MM.1S (cell line): ENCODE measurements at regions not wholly inside any gene's neighbourhood (a gene's known extent, or its start where the extent isn't known, plus 50 kb on each side); places are given as distances from the start of the nearest gene placed in this dataset.

Experiments
- DNase-seq: peaks from one replicate; pipeline ENCODE4 v3.0.0-alpha.2; 2015
- H2AFZ ChIP-seq: fragments of 300-600 bp; sonication (generic); 2 replicates; pipeline ENCODE4 v1.6.0; 2016; ENCODE audit warnings: antibody characterized with exemption, low read length
- H3F3A ChIP-seq: fragments of 300-600 bp; sonication (generic); 2 replicates; pipeline ENCODE4 v1.6.1; 2016; ENCODE audit warnings: mild to moderate bottlenecking, antibody characterized with exemption, low read length, moderate library complexity, mixed read lengths; ENCODE audit not compliant: insufficient read depth
- H3K27ac ChIP-seq: fragments of 300-600 bp; sonication (generic); 2 replicates; pipeline ENCODE4 v1.5.1; 2016; ENCODE audit warnings: mild to moderate bottlenecking, low read length
- H3K27me3 ChIP-seq: fragments of 300-600 bp; sonication (generic); replicated peaks from 2 replicates; pipeline ENCODE4 v1.6.0; 2016; ENCODE audit warnings: low read length; ENCODE audit not compliant: insufficient read depth
- H3K36me3 ChIP-seq: fragments of 300-600 bp; sonication (generic); replicated peaks from 2 replicates; pipeline ENCODE4 v1.6.1; 2016; ENCODE audit warnings: mild to moderate bottlenecking, low read length, mixed read lengths; ENCODE audit not compliant: insufficient read depth
- H3K4me1 ChIP-seq: fragments of 300-600 bp; sonication (generic); 2 replicates; pipeline ENCODE4 v1.6.1; 2016; ENCODE audit warnings: low read length, mixed read lengths
- H3K4me2 ChIP-seq: fragments of 300-600 bp; sonication (generic); 2 replicates; pipeline ENCODE4 v1.6.0; 2016; ENCODE audit warnings: low read depth, low read length
- H3K4me3 ChIP-seq: fragments of 300-600 bp; sonication (generic); 2 replicates; pipeline ENCODE4 v1.5.1; 2016; ENCODE audit warnings: low read length, mixed read lengths
- H3K79me2 ChIP-seq: fragments of 300-600 bp; sonication (generic); 2 replicates; pipeline ENCODE4 v1.6.1; 2016; ENCODE audit warnings: mixed run types, low read length, mixed read lengths
- H3K9ac ChIP-seq: fragments of 300-600 bp; sonication (generic); 2 replicates; pipeline ENCODE4 v1.6.1; 2016; ENCODE audit warnings: low read length, mixed read lengths
- H3K9me2 ChIP-seq: fragments of 300-600 bp; sonication (generic); replicated peaks from 2 replicates; pipeline ENCODE4 v1.6.1; 2016; ENCODE audit warnings: mild to moderate bottlenecking, low read length, mixed read lengths; ENCODE audit not compliant: insufficient read depth
- H3K9me3 ChIP-seq: fragments of 300-600 bp; sonication (generic); replicated peaks from 2 replicates; pipeline ENCODE4 v1.6.1; 2016; ENCODE audit warnings: mild to moderate bottlenecking, low read length, mixed read lengths; ENCODE audit not compliant: insufficient read depth
- H4K20me1 ChIP-seq: fragments of 300-600 bp; sonication (generic); 2 replicates; pipeline ENCODE4 v1.6.1; 2016; ENCODE audit warnings: mild to moderate bottlenecking, low read length, moderate library complexity, mixed read lengths; ENCODE audit not compliant: insufficient read depth
- CTCF ChIP-seq: fragments of 300-600 bp; sonication (generic); IDR thresholded peaks from 2 replicates; pipeline ENCODE4 v1.5.1; 2016; ENCODE audit warnings: antibody characterized with exemption, low read length, mixed read lengths
- EZH2 ChIP-seq: fragments of 300-600 bp; sonication (generic); optimal IDR thresholded peaks from 2 replicates; pipeline ENCODE3; 2017; ENCODE audit warnings: low read depth, mild to moderate bottlenecking, antibody characterized with exemption, low read length, mixed read lengths
- EZH2phosphoT487 ChIP-seq: fragments of 300-600 bp; sonication (generic); IDR thresholded peaks from 2 replicates; pipeline ENCODE4 v1.6.1; 2018; ENCODE audit warnings: antibody characterized with exemption, low read length

GRCh38 chr16:6618874-6619273, 713.8 kb upstream of the RBFOX1 start:
- no peaks in the 10 kb centered on the region for H3K9me2 ChIP-seq
- H3K4me1 ChIP-seq = no peaks in the 10 kb centered on the region
- TF ChIP-seq CTCF (no peak), EZH2phosphoT487 (no peak), EZH2 (no peak)

GRCh38 chr16:6616746-6617145, 715.9 kb upstream of the RBFOX1 start:
- Histone ChIP-seq H3K27ac (no peak overlapping the region), H3K27me3 (no peaks in the 10 kb centered on the region), H2AFZ (no peak overlapping the region), H3F3A (no peaks in the 10 kb centered on the region), H3K9me2 (no peaks in the 10 kb centered on the region), H3K4me2 (no peak overlapping the region), H3K9me3 (no peaks in the 10 kb centered on the region), H4K20me1 (no peaks in the 10 kb centered on the region), H3K36me3 (no peaks in the 10 kb centered on the region), H3K4me3 (no peak overlapping the region), H3K79me2 (no peaks in the 10 kb centered on the region), H3K9ac (no peak overlapping the region), H3K4me1 (no peaks in the 10 kb centered on the region)
- no peak for DNase-seq
- TF ChIP-seq EZH2phosphoT487 (no peak), CTCF (no peak), EZH2 (no peak)

More at GRCh38 chr16:6618874-6619273, 713.8 kb upstream of the RBFOX1 start:
- Histone ChIP-seq H3K4me2 (no peak overlapping the region), H3K79me2 (no peaks in the 10 kb centered on the region), H3K4me3 (no peak overlapping the region), H3K9me3 (no peaks in the 10 kb centered on the region), H3K36me3 (no peaks in the 10 kb centered on the region), H2AFZ (no peak overlapping the region), H3F3A (no peaks in the 10 kb centered on the region), H3K9ac (no peak overlapping the region), H3K27ac (no peak overlapping the region), H4K20me1 (no peaks in the 10 kb centered on the region), H3K27me3 (no peaks in the 10 kb centered on the region)
- DNase-seq = no peak

- TF ChIP-seq EZH2 = no peak
- TF ChIP-seq CTCF = no peak
- TF ChIP-seq EZH2phosphoT487 = no peak
Observed at GRCh38 chr16:6615636-6616035, 717.0 kb upstream of the RBFOX1 start.

More at GRCh38 chr16:6615636-6616035, 717.0 kb upstream of the RBFOX1 start:
- Histone ChIP-seq H4K20me1 (no peaks in the 10 kb centered on the region), H3K36me3 (no peaks in the 10 kb centered on the region), H2AFZ (no peak overlapping the region), H3K27me3 (no peaks in the 10 kb centered on the region), H3K79me2 (no peaks in the 10 kb centered on the region), H3F3A (no peaks in the 10 kb centered on the region), H3K9me3 (no peaks in the 10 kb centered on the region), H3K4me2 (no peak overlapping the region), H3K27ac (no peak overlapping the region), H3K9ac (no peak overlapping the region), H3K9me2 (no peaks in the 10 kb centered on the region), H3K4me3 (no peak overlapping the region), H3K4me1 (no peaks in the 10 kb centered on the region)
- DNase-seq = no peak
